ENCODE measurements at regions not wholly inside any gene's neighbourhood (a gene's known extent, or its start where the extent isn't known, plus 50 kb on each side); places are given as distances from the start of the nearest gene placed in this dataset.
A peak's percentile ranks its signal among the peaks of the same experiment; 100 is the strongest.

- intact Hi-C loops (cut with DNase I): no loop called here
- ATAC-seq: no peak
Measured at GRCh38 chr6:14187406-14187805, 69.8 kb downstream of the CD83 start.

GRCh38 chr6:14189074-14189473, 71.5 kb downstream of the CD83 start:
- intact Hi-C loops (cut with DNase I): no loop called here
- no peak for ATAC-seq
- DNase-seq (ENCODE audit: missing footprints): no peak

More at GRCh38 chr6:14187406-14187805, 69.8 kb downstream of the CD83 start:
- no peak for DNase-seq (ENCODE audit: missing footprints)

- intact Hi-C loops (cut with DNase I): no loop called here
- peak; percentile 32 for ATAC-seq
- no peak for DNase-seq (ENCODE audit: missing footprints)
Measured at GRCh38 chr6:14190191-14190928, 72.8 kb downstream of the CD83 start.

- intact Hi-C loops (cut with DNase I): no loop called here
- DNase-seq (ENCODE audit: missing footprints) (no peak), ATAC-seq (peak; percentile 59)
Measured at GRCh38 chr6:14190929-14191224, 73.3 kb downstream of the CD83 start.

- no peak for ATAC-seq
- intact Hi-C loops (cut with DNase I): no loop called here
- no peak for DNase-seq (ENCODE audit: missing footprints)
Measured at GRCh38 chr6:14191761-14192160, 74.2 kb downstream of the CD83 start.

GRCh38 chr6:14192216-14192788, 74.7 kb downstream of the CD83 start:
- ATAC-seq (peak; percentile 32), DNase-seq (ENCODE audit: missing footprints) (no peak)
- intact Hi-C loops (cut with DNase I): no loop called here

GRCh38 chr6:14193524-14193923, 76.0 kb downstream of the CD83 start:
- no peak for ATAC-seq
- DNase-seq (ENCODE audit: missing footprints): no peak
- intact Hi-C loops (cut with DNase I): no loop called here

- intact Hi-C loops (cut with DNase I): no loop called here
- no peak for ATAC-seq
- no peak for DNase-seq (ENCODE audit: missing footprints)
Measured at GRCh38 chr6:14194483-14194882, 76.9 kb downstream of the CD83 start.

- ATAC-seq: no peak
- intact Hi-C loops (cut with DNase I): no loop called here
Measured at GRCh38 chr6:14194976-14195375, 77.4 kb downstream of the CD83 start.

GRCh38 chr6:14196026-14196425, 78.5 kb downstream of the CD83 start:
- intact Hi-C loops (cut with DNase I): no loop called here
- ATAC-seq: no peak
- DNase-seq (ENCODE audit: missing footprints): no peak

More at GRCh38 chr6:14194976-14195375, 77.4 kb downstream of the CD83 start:
- no peak for DNase-seq (ENCODE audit: missing footprints)

- DNase-seq (ENCODE audit: missing footprints) (no peak), ATAC-seq (no peak)
- intact Hi-C loops (cut with DNase I): no loop called here
Measured at GRCh38 chr6:14197118-14197517, 79.5 kb downstream of the CD83 start.

- DNase-seq (ENCODE audit: missing footprints): no peak
- intact Hi-C loops (cut with DNase I): no loop called here
- ATAC-seq: no peak
Measured at GRCh38 chr6:14200047-14200446, 82.5 kb downstream of the CD83 start.

GRCh38 chr6:14202947-14203346, 85.4 kb downstream of the CD83 start:
- intact Hi-C loops (cut with DNase I): no loop called here
- no peak for ATAC-seq
- no peak for DNase-seq (ENCODE audit: missing footprints)

GRCh38 chr6:14206391-14206790, 88.8 kb downstream of the CD83 start:
- no peak for DNase-seq (ENCODE audit: missing footprints)
- intact Hi-C loops (cut with DNase I): no loop called here
- ATAC-seq: no peak

GRCh38 chr6:14207448-14207847, 89.9 kb downstream of the CD83 start:
- no peak for ATAC-seq
- DNase-seq (ENCODE audit: missing footprints): no peak
- intact Hi-C loops (cut with DNase I): no loop called here

- intact Hi-C loops (cut with DNase I): no loop called here
- DNase-seq (ENCODE audit: missing footprints): no peak
- ATAC-seq: no peak
Measured at GRCh38 chr6:14209000-14209399, 91.4 kb downstream of the CD83 start.

GRCh38 chr6:14210077-14210476, 92.5 kb downstream of the CD83 start:
- intact Hi-C loops (cut with DNase I): loop anchor here (2.0 to 10.0 kb wide), 7 partner anchors 223 to 1412 kb away; no protein-coding TSS in a partner anchor
- DNase-seq (ENCODE audit: missing footprints): no peak

GRCh38 chr6:14210663-14211561, 93.3 kb downstream of the CD83 start:
- peak; percentile 96 for ATAC-seq
- peak; percentile 96 for DNase-seq (ENCODE audit: missing footprints)
- intact Hi-C loops (cut with DNase I): loop anchor here (1.0 to 10.0 kb wide), 8 partner anchors 222 to 1411 kb away; no protein-coding TSS in a partner anchor

More at GRCh38 chr6:14210077-14210476, 92.5 kb downstream of the CD83 start:
- no peak for ATAC-seq

GRCh38 chr6:14211562-14211942, 94.0 kb downstream of the CD83 start:
- DNase-seq (ENCODE audit: missing footprints) (peak; percentile 81), ATAC-seq (peak; percentile 50)
- intact Hi-C loops (cut with DNase I): loop anchor here (1.0 to 10.0 kb wide), 8 partner anchors 221 to 1411 kb away; no protein-coding TSS in a partner anchor
